Heart left ventricle (tissue), 16 donors: ENCODE measurements at regions not wholly inside any gene's neighbourhood (a gene's known extent, or its start where the extent isn't known, plus 50 kb on each side); places are given as distances from the start of the nearest gene placed in this dataset.

Experiments
- ATAC-seq, 4 donors: fragments of 200-7000 bp; cut with Tn5 transposase; one replicate each; pipeline ENCODE4 v1.9.1; 2020 to 2022; ENCODE audit warnings: moderate library complexity in 4 of 4, mild to moderate bottlenecking in 3 of 4, moderate number of reproducible peaks in 1 of 4
- DNase-seq, 5 donors: peaks; one replicate each; pipeline ENCODE4 v3.0.0-alpha.2; 2020
- H3K27ac ChIP-seq, 12 donors: fragments of 200-600 bp; sonication (generic) in 4 of 12; one replicate each; pipeline versions ENCODE4 v1.5.0 to v1.8.0; 2016 to 2022; ENCODE audit warnings: mild to moderate bottlenecking in 2 of 12
- H3K27me3 ChIP-seq, 9 donors: fragments of 200-600 bp; sonication (generic) in 2 of 9; one replicate each; pipeline versions ENCODE4 v1.5.1 to v1.8.0; 2016 to 2022; ENCODE audit warnings: mild to moderate bottlenecking in 3 of 9
- H3K36me3 ChIP-seq, 9 donors: fragments of 200-600 bp; sonication (generic) in 2 of 9; one replicate each; pipeline versions ENCODE4 v1.5.0 to v1.8.0; 2018 to 2022; ENCODE audit warnings: mild to moderate bottlenecking in 2 of 9
- H3K4me1 ChIP-seq, 12 donors: fragments of 200-600 bp; sonication (generic) in 4 of 12; one replicate each; pipeline versions ENCODE4 v1.5.0 to v1.8.0; 2016 to 2022; ENCODE audit warnings: mild to moderate bottlenecking in 3 of 12
- H3K4me3 ChIP-seq, 12 donors: fragments of 200-600 bp; sonication (generic) in 4 of 12; one replicate each; pipeline versions ENCODE4 v1.5.0 to v1.8.0; 2017 to 2022; ENCODE audit warnings: mild to moderate bottlenecking in 9 of 12, moderate library complexity in 4 of 12
- H3K9me3 ChIP-seq, 12 donors: fragments of 200-600 bp; sonication (generic) in 4 of 12; one replicate each; pipeline versions ENCODE4 v1.5.0 to v1.8.0; 2016 to 2022; ENCODE audit warnings: mild to moderate bottlenecking in 1 of 12
- POLR2A ChIP-seq, 2 donors: fragments of 450-650 bp; IDR thresholded peaks; one replicate each; pipeline ENCODE4 v1.6.1; 2017; ENCODE audit warnings: antibody characterized with exemption in 2 of 2, mild to moderate bottlenecking in 2 of 2, moderate library complexity in 2 of 2
- WGBS, 4 donors: extraction: QIAGEN DNeasy Blood & Tissue Kit in 2 of 4; methylation state at CpG; one replicate each; pipeline versions ENCODE4 v1.1.5 to v1.1.7; 2013 to 2018; 5-methylcytosine and 5-hydroxymethylcytosine counted together
- intact Hi-C, 10 donors: fragments of 100-400 bp; cut with DNase I; formaldehyde crosslinking; loops; one replicate each; pipeline versions ENCODE4 v1.11.1 to v1.14.2; 2022
- TF ChIP-seq, protein P1 (sequence below), 12 donors: fragments of 200-600 bp; sonication (generic) in 4 of 12; IDR thresholded peaks; one replicate each; pipeline versions ENCODE4 v1.5.0 to v1.8.0; 2018 to 2022; ENCODE audit warnings: antibody characterized with exemption in 12 of 12, mild to moderate bottlenecking in 5 of 12
- donor health status: ischemic (EF 13 %, LVEDD 7.1; RV severe dilation, severe dysfunction).
- donor health status: healthy with polysubstance abuse.
- donor health status: DM: no; HTN: yes; CAD: no.
- donor health status: DM: no; HTN: no; CAD: no.
- donor health status: ischemic (EF 25% LVEDD 6.9; RV normal size, moderate dysfunction).
- donor health status: ischemic (EF 25% LVEDD 5.7; RV mildly dilated, moderate dysfunction).
- donor health status: healthy.
- donor health status: DM: yes; HTN: yes; CAD: no.
- donor health status: ischemic (EF 35%, LVEDD 5.7; RV mildly dilated, moderate dysfunction).
- donor health status: nonischemic (EF 11% LVEDD 7.7; RV severe dilation, severe dysfunction).
- donor health status: DM: yes; HTN: yes; CAD: no.
- donor health status: PGD.
- donor health status: ischemic (EF 29% LVEDD 5.4; RV normal size, mild dysfunction).
- donor health status: nonischemic (EF 23%, LVEDD 6.1; RV moderate dilation, normal function).

DNA sequence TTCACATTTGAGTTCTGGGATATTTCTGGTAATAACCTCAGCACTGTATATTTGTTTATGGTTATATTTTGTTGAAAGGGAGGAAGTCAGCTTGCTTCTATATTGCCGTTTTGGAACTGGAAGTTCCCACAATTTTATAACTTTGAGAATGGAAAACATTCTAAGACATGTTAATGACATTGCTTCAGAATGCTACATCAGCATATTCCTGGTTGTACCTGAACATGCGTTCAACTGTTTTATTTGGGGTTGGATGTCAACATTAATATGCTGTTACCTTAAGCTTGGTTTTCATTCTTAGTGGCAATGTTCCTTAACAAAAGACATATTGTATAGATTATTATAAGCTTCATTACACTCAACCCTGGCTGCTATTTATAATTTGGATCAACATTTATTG lies 489.4 kb upstream of the MAGEB18 start:
- TF ChIP-seq POLR2A (IDR thresholded peaks at IDR 0.05): no peak
- TF ChIP-seq, protein P1, sequence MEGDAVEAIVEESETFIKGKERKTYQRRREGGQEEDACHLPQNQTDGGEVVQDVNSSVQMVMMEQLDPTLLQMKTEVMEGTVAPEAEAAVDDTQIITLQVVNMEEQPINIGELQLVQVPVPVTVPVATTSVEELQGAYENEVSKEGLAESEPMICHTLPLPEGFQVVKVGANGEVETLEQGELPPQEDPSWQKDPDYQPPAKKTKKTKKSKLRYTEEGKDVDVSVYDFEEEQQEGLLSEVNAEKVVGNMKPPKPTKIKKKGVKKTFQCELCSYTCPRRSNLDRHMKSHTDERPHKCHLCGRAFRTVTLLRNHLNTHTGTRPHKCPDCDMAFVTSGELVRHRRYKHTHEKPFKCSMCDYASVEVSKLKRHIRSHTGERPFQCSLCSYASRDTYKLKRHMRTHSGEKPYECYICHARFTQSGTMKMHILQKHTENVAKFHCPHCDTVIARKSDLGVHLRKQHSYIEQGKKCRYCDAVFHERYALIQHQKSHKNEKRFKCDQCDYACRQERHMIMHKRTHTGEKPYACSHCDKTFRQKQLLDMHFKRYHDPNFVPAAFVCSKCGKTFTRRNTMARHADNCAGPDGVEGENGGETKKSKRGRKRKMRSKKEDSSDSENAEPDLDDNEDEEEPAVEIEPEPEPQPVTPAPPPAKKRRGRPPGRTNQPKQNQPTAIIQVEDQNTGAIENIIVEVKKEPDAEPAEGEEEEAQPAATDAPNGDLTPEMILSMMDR (IDR thresholded peaks at IDR 0.05): no peak
- H3K27ac ChIP-seq: no peak overlapping the region
- ATAC-seq (no peak), DNase-seq (no peak)
- H3K9me3 ChIP-seq: peaks cover 0 to 7% (median 0%) of the 10 kb centered on the region in 12 donors
- no peaks in the 10 kb centered on the region for H3K27me3 ChIP-seq
- no peak overlapping the region for H3K4me3 ChIP-seq
- intact Hi-C loops: no loop called here
- no peaks in the 10 kb centered on the region for H3K36me3 ChIP-seq
- 78 to 84% (median 81%) methylated on average over 2 of the region's 2 CpGs for WGBS, 4 donors
- no peaks in the 10 kb centered on the region for H3K4me1 ChIP-seq

DNA sequence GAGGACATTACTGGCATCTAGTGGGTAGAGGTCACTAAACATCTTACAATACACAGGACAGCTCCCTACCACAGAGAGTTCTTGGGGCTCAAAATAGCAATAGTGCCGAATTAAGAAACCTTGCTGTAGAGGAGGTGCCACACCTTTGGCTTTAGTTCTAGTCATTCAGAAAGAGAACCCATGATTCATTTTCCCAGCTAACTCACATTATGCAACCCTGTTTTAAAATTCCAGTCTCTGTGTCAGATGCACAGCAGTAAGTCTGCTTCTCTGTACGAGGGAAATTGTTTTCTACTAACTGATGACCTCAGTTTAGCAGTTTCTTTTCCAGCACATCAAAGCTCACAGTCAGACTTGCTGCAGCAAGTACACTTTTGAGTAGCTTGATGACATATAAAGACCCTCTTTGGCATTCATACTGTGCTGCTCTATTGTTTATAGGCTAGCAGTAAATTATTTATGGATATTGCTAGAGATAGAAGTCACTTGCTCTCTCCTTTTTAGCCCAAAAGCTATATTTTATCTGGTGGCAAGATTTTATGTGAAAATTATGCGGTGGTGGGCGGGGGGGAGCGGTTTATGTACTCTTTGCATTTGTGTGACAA lies 487.8 kb upstream of the MAGEB18 start:
- 48 to 72% (median 67%) methylated on average over 5 of the region's 5 CpGs for WGBS, 4 donors
- no peak overlapping the region for H3K27ac ChIP-seq
- ATAC-seq: no peak
- DNase-seq: no peak
- peaks cover 0 to 7% (median 0%) of the 10 kb centered on the region in 12 donors for H3K9me3 ChIP-seq
- no peaks in the 10 kb centered on the region for H3K36me3 ChIP-seq
- intact Hi-C loops: no loop called here
- no peak for TF ChIP-seq POLR2A (IDR thresholded peaks at IDR 0.05)
- TF ChIP-seq, protein P1 (IDR thresholded peaks at IDR 0.05): no peak
- H3K4me3 ChIP-seq: no peak overlapping the region
- H3K4me1 ChIP-seq: no peaks in the 10 kb centered on the region
- H3K27me3 ChIP-seq: no peaks in the 10 kb centered on the region

DNA sequence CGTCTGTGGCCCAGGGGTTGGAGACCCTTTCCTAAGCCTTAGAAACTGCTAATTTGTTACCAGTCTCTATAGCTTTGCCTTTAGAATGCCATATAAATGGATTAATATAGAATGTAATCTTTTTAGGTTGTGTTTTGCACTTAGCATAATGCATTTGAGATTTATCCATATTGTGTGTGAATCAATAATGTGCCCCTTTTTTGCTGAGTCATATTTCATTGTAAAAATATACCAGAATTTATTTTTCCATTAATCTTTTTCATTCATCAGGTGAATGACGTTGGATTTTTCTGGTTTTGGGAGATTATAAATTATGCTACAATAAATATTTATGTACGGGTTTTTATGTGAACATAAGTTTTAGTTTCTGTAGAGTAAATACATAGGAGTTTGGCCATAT lies 478.8 kb upstream of the MAGEB18 start:
- ATAC-seq (no peak), DNase-seq (no peak)
- Histone ChIP-seq H3K27me3 (no peaks in the 10 kb centered on the region), H3K4me3 (no peak overlapping the region), H3K4me1 (no peaks in the 10 kb centered on the region), H3K36me3 (no peaks in the 10 kb centered on the region), H3K27ac (no peak overlapping the region), H3K9me3 (no peaks in the 10 kb centered on the region)
- TF ChIP-seq, protein P1 (IDR thresholded peaks at IDR 0.05): no peak
- no peak for TF ChIP-seq POLR2A (IDR thresholded peaks at IDR 0.05)
- WGBS, 4 donors: 66 to 88% (median 77%) methylated on average over 3 of the region's 3 CpGs
- intact Hi-C loops: no loop called here

DNA sequence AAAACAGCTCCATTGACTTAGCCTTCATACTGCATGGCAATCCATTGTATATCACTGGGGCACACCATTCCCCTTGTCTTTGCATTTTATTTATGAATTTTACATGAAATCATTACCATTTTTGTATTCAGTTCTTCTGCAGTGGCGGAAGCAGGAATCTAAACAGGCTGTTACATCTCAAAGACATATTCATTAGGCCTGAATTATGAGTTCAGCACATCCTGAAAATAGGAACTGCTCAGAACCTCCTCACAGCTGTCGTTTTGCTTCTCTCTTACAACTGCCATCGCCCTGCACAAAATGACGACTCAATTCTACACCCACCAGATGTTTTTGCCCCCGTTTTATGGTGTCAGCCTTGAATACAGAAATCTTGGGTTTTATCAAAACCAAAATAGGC lies 474.4 kb upstream of the MAGEB18 start:
- Histone ChIP-seq H3K4me3 (no peak overlapping the region), H3K4me1 (no peaks in the 10 kb centered on the region), H3K27me3 (no peaks in the 10 kb centered on the region), H3K27ac (no peak overlapping the region), H3K36me3 (no peaks in the 10 kb centered on the region), H3K9me3 (no peaks in the 10 kb centered on the region)
- no peak for ATAC-seq
- DNase-seq: no peak
- intact Hi-C loops: no loop called here
- TF ChIP-seq, protein P1 (IDR thresholded peaks at IDR 0.05): no peak
- TF ChIP-seq POLR2A (IDR thresholded peaks at IDR 0.05): no peak
- 36 to 63% (median 55%) methylated on average over 5 of the region's 5 CpGs for WGBS, 4 donors
